GM23338 (cell line): ENCODE measurements at regions not wholly inside any gene's neighbourhood (a gene's known extent, or its start where the extent isn't known, plus 50 kb on each side); places are given as distances from the start of the nearest gene placed in this dataset.

ENCODE experiments used
- ATAC-seq: fragments of 200-7000 bp; cut with Tn5 transposase; 3 replicates; pipeline ENCODE4 v1.9.1; 2020
- DNase-seq: peaks from one replicate; pipeline ENCODE4 v3.0.0-alpha.2; 2015; ENCODE audit warnings: low spot score
- H2AFZ ChIP-seq: fragments of 200-600 bp; sonication (generic); 2 replicates; pipeline ENCODE4 v1.8.0; 2016; ENCODE audit warnings: antibody characterized with exemption, mild to moderate bottlenecking, moderate library complexity
- H3F3A ChIP-seq: fragments of 200-600 bp; sonication (generic); replicated peaks from 2 replicates; pipeline ENCODE4 v1.8.0; 2017; ENCODE audit warnings: antibody characterized with exemption, mixed run types, low read depth
- H3K27ac ChIP-seq: fragments of 200-600 bp; sonication (generic); 2 replicates; pipeline ENCODE4 v1.6.1; 2016; ENCODE audit warnings: low read depth
- H3K27me3 ChIP-seq: fragments of 200-600 bp; sonication (generic); 2 replicates; pipeline ENCODE4 v1.8.0; 2016; ENCODE audit warnings: mild to moderate bottlenecking, mixed run types, moderate library complexity; ENCODE audit not compliant: insufficient read depth
- H3K36me3 ChIP-seq: fragments of 200-600 bp; sonication (generic); 2 replicates; pipeline ENCODE4 v1.8.0; 2016; ENCODE audit warnings: mild to moderate bottlenecking; ENCODE audit not compliant: insufficient read depth
- H3K4me1 ChIP-seq: fragments of 200-600 bp; sonication (generic); 2 replicates; pipeline ENCODE4 v1.8.0; 2016; ENCODE audit warnings: mild to moderate bottlenecking, moderate library complexity; ENCODE audit not compliant: insufficient read depth
- H3K4me2 ChIP-seq: fragments of 200-600 bp; sonication (generic); 2 replicates; pipeline ENCODE4 v1.7.1; 2017; ENCODE audit warnings: mixed run types
- H3K4me3 ChIP-seq: fragments of 200-600 bp; sonication (generic); 2 replicates; pipeline ENCODE4 v1.6.1; 2016; ENCODE audit warnings: mixed run types
- H3K79me2 ChIP-seq: fragments of 200-600 bp; sonication (generic); replicated peaks from 2 replicates; pipeline ENCODE4 v1.8.0; 2017; ENCODE audit warnings: mild to moderate bottlenecking; ENCODE audit not compliant: insufficient read depth
- H3K9me2 ChIP-seq: fragments of 200-600 bp; sonication (generic); 2 replicates; pipeline ENCODE4 v1.8.0; 2017; ENCODE audit not compliant: insufficient read depth
- H4K20me1 ChIP-seq: fragments of 200-600 bp; sonication (generic); replicated peaks from 2 replicates; pipeline ENCODE4 v1.8.0; 2017; ENCODE audit warnings: mild to moderate bottlenecking; ENCODE audit not compliant: insufficient read depth
- H3K27ac Mint-ChIP-seq: 2 replicates; pipeline ENCODE4 v1.8.0; 2020; ENCODE audit warnings: inconsistent platforms, mild to moderate bottlenecking, moderate library complexity, mixed read lengths
- H3K27me3 Mint-ChIP-seq: 3 replicates; pipeline ENCODE4 v1.8.0; 2022; ENCODE audit warnings: low read depth, mild to moderate bottlenecking, moderate library complexity, mixed read lengths, inconsistent platforms; ENCODE audit not compliant: insufficient read depth, poor library complexity
- H3K36me3 Mint-ChIP-seq: 3 replicates; pipeline ENCODE4 v1.8.0; 2021; ENCODE audit warnings: low read depth, mild to moderate bottlenecking, inconsistent platforms, moderate library complexity, mixed read lengths
- H3K4me1 Mint-ChIP-seq: 3 replicates; pipeline ENCODE4 v1.8.0; 2020; ENCODE audit warnings: mild to moderate bottlenecking, inconsistent platforms, mixed read lengths
- H3K4me3 Mint-ChIP-seq: 3 replicates; pipeline ENCODE4 v1.8.0; 2021; ENCODE audit warnings: moderate library complexity, mild to moderate bottlenecking, inconsistent platforms, mixed read lengths
- H3K9me3 Mint-ChIP-seq: 3 replicates; pipeline ENCODE4 v1.8.0; 2020; ENCODE audit warnings: moderate library complexity, mild to moderate bottlenecking, inconsistent platforms, mixed read lengths
- CREB1 ChIP-seq: fragments of 250-450 bp; sonication (Bioruptor Pico); IDR thresholded peaks from 2 replicates; pipeline ENCODE4 v1.5.0; 2020; ENCODE audit warnings: low read depth, mild to moderate bottlenecking, moderate library complexity
- EZH2 ChIP-seq: fragments of 200-600 bp; sonication (generic); IDR thresholded peaks from one replicate; pipeline ENCODE4 v1.8.0; 2017; ENCODE audit warnings: antibody characterized with exemption, mild to moderate bottlenecking, low read depth; ENCODE audit not compliant: unreplicated experiment
- JUNB ChIP-seq: IDR thresholded peaks from one replicate; pipeline ENCODE4 v1.6.1; 2016; ENCODE audit warnings: antibody characterized with exemption; ENCODE audit not compliant: unreplicated experiment
- NANOG ChIP-seq: IDR thresholded peaks from 2 replicates; pipeline ENCODE4 v1.6.1; 2016; ENCODE audit warnings: antibody characterized with exemption, borderline replicate concordance
- POLR2AphosphoS5 ChIP-seq: IDR thresholded peaks from 2 replicates; pipeline ENCODE4 v1.6.1; 2016; ENCODE audit warnings: antibody characterized with exemption, low read depth
- STAT1 ChIP-seq: IDR thresholded peaks from one replicate; pipeline ENCODE4 v1.6.1; 2016; ENCODE audit warnings: antibody characterized with exemption; ENCODE audit not compliant: unreplicated experiment
- ZNF114 ChIP-seq: fragments of 250-450 bp; sonication (Bioruptor Pico); IDR thresholded peaks from 2 replicates; pipeline ENCODE4 v1.5.0; 2020; ENCODE audit warnings: mild to moderate bottlenecking, moderate library complexity
- ZNF331 ChIP-seq: fragments of 250-450 bp; sonication (Bioruptor Pico); IDR thresholded peaks from 2 replicates; pipeline ENCODE4 v1.5.0; 2020; ENCODE audit warnings: low read depth, mild to moderate bottlenecking, moderate library complexity
- TF ChIP-seq, protein P1 (sequence below): IDR thresholded peaks from one replicate; pipeline ENCODE4 v1.6.1; 2018; ENCODE audit warnings: antibody characterized with exemption; ENCODE audit not compliant: unreplicated experiment
- TF ChIP-seq, protein P2 (sequence below): IDR thresholded peaks from 2 replicates; pipeline ENCODE4 v1.6.1; 2016; ENCODE audit warnings: antibody characterized with exemption
- TF ChIP-seq, protein P3 (sequence below), 2 experiments: fragments of 200-600 bp in 1 of 2; sonication (generic) in 1 of 2; conservative IDR thresholded peaks; 2 replicates each; pipeline versions ENCODE4 v1.5.1 to v1.6.1; 2016 to 2017; ENCODE audit warnings: antibody characterized with exemption in 2 of 2, low read depth in 2 of 2, mild to moderate bottlenecking in 2 of 2, moderate library complexity in 1 of 2

DNA sequence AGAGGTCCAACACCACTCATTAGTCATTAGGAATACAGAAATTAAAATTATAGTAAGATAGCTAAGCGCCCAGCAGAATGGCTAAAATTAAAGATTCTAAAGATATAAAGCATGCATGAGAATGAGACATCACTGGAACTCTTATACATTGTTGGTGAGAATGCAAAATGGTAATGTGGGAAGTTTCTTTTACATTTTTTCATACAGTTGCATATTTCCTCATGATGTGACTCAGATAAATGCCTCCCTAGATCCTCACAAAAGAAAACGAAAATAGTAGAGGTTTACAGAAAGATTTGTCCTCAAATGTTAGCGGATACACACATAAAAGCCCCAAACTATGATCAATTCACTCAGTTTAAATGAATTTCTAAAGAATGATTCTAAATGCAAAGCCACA lies 633.7 kb upstream of the GJE1 start (continued):
- TF ChIP-seq, protein P1, sequence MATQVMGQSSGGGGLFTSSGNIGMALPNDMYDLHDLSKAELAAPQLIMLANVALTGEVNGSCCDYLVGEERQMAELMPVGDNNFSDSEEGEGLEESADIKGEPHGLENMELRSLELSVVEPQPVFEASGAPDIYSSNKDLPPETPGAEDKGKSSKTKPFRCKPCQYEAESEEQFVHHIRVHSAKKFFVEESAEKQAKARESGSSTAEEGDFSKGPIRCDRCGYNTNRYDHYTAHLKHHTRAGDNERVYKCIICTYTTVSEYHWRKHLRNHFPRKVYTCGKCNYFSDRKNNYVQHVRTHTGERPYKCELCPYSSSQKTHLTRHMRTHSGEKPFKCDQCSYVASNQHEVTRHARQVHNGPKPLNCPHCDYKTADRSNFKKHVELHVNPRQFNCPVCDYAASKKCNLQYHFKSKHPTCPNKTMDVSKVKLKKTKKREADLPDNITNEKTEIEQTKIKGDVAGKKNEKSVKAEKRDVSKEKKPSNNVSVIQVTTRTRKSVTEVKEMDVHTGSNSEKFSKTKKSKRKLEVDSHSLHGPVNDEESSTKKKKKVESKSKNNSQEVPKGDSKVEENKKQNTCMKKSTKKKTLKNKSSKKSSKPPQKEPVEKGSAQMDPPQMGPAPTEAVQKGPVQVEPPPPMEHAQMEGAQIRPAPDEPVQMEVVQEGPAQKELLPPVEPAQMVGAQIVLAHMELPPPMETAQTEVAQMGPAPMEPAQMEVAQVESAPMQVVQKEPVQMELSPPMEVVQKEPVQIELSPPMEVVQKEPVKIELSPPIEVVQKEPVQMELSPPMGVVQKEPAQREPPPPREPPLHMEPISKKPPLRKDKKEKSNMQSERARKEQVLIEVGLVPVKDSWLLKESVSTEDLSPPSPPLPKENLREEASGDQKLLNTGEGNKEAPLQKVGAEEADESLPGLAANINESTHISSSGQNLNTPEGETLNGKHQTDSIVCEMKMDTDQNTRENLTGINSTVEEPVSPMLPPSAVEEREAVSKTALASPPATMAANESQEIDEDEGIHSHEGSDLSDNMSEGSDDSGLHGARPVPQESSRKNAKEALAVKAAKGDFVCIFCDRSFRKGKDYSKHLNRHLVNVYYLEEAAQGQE: no peak
- no peak for TF ChIP-seq CREB1 (CRISPR knock-in tag)
- TF ChIP-seq STAT1: no peak
- TF ChIP-seq, protein P2, sequence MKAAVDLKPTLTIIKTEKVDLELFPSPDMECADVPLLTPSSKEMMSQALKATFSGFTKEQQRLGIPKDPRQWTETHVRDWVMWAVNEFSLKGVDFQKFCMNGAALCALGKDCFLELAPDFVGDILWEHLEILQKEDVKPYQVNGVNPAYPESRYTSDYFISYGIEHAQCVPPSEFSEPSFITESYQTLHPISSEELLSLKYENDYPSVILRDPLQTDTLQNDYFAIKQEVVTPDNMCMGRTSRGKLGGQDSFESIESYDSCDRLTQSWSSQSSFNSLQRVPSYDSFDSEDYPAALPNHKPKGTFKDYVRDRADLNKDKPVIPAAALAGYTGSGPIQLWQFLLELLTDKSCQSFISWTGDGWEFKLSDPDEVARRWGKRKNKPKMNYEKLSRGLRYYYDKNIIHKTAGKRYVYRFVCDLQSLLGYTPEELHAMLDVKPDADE: no peak
- TF ChIP-seq ZNF114 (CRISPR knock-in tag): no peak
- TF ChIP-seq JUNB: no peak

DNA sequence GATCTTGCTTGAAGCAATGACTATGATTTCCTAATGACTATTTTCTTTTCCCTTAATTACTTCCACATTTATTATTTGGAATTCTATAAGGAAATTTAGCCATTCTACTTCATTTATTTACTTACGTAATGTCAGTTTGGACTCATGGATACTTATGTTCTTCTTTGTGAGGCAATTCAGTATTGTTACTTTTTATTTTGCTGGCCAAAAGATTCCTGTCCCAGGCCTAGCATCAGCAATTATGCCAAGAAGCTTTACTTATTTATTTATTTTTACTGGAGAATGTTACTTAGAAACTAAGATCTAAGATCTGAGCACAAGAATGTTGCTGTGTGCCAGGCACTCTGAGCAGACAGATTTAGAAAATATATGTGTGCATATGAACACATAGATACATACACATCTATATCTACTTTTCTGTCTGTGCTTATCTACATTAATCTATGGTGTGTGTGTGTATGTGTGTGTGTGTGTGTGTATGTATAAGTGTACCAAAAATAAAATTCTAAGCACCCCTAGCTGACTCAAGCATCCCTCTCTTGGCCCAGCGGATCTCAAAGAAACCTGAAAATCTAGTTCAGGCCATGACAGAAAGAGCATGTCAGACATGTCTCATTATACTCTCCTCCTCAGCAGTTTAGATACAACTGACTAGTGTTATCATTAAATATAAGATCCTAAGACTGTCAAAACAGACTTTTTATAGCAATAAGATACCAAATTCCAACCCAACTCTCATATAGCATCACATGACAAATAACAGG lies 640.0 kb upstream of the GJE1 start:
- H4K20me1 ChIP-seq: no peaks in the 10 kb centered on the region
- no peak overlapping the region for H3K27ac ChIP-seq
- H3K27me3 Mint-ChIP-seq: peaks cover 5% of the 10 kb centered on the region
- no peaks in the 10 kb centered on the region for H3F3A ChIP-seq
- no peaks in the 10 kb centered on the region for H3K36me3 ChIP-seq
- no peak for DNase-seq
- no peak for TF ChIP-seq POLR2AphosphoS5
- TF ChIP-seq, protein P3, sequence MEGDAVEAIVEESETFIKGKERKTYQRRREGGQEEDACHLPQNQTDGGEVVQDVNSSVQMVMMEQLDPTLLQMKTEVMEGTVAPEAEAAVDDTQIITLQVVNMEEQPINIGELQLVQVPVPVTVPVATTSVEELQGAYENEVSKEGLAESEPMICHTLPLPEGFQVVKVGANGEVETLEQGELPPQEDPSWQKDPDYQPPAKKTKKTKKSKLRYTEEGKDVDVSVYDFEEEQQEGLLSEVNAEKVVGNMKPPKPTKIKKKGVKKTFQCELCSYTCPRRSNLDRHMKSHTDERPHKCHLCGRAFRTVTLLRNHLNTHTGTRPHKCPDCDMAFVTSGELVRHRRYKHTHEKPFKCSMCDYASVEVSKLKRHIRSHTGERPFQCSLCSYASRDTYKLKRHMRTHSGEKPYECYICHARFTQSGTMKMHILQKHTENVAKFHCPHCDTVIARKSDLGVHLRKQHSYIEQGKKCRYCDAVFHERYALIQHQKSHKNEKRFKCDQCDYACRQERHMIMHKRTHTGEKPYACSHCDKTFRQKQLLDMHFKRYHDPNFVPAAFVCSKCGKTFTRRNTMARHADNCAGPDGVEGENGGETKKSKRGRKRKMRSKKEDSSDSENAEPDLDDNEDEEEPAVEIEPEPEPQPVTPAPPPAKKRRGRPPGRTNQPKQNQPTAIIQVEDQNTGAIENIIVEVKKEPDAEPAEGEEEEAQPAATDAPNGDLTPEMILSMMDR (conservative IDR thresholded peaks at IDR 0.05; ENCODE audit: low read depth in 2 of 2): no peak
- TF ChIP-seq ZNF331 (CRISPR knock-in tag): no peak
- TF ChIP-seq NANOG: no peak
- TF ChIP-seq EZH2: no peak
- H3K4me2 ChIP-seq: no peak overlapping the region
- no peak overlapping the region for H3K27ac Mint-ChIP-seq
- H3K9me3 Mint-ChIP-seq: peaks cover 34% of the 10 kb centered on the region
- no peak for ATAC-seq
- H3K4me3 ChIP-seq: no peak overlapping the region
- H3K4me1 Mint-ChIP-seq: peaks cover 8% of the 10 kb centered on the region; the same call in 2 of the 3 replicates
- H3K36me3 Mint-ChIP-seq: peaks cover 38% of the 10 kb centered on the region
- H3K27me3 ChIP-seq: no peaks in the 10 kb centered on the region
- H3K4me3 Mint-ChIP-seq: no peak overlapping the region
- no peaks in the 10 kb centered on the region for H3K79me2 ChIP-seq
- H3K4me1 ChIP-seq: 0 out of 2 replicates have a peak, but pooled peaks cover 8% of the 10 kb centered on the region
- no peak overlapping the region for H2AFZ ChIP-seq
- H3K9me2 ChIP-seq: peaks cover 13% of the 10 kb centered on the region; the same call in 1 of the 2 replicates
